ENCODE measurements at regions not wholly inside any gene's neighbourhood (a gene's known extent, or its start where the extent isn't known, plus 50 kb on each side); places are given as distances from the start of the nearest gene placed in this dataset.

GRCh38 chr2:122000556-122001340, 245.3 kb downstream of the TSN start:
- Histone ChIP-seq H3K36me3 (ENCODE audit: control insufficient read depth in 2 of 2, insufficient read depth in 1 of 2, low read length in 2 of 2) (no peaks in the 10 kb centered on the region), H3K4me1 (ENCODE audit: control insufficient read depth, insufficient read depth, low read length) (peaks cover 13% of the 10 kb centered on the region), H3K27ac (ENCODE audit: extremely low read depth, low read depth, low read length) (0 out of 2 replicates have a peak overlapping the region, but pooled peaks have one; percentile 18), H3K4me3 (ENCODE audit: low read depth, low read length) (no peak overlapping the region), H3K9me3 (ENCODE audit: control insufficient read depth, insufficient read depth, low read depth, low read length) (no peaks in the 10 kb centered on the region)
- POLR2A ChIA-PET = no interaction called here
- TF ChIP-seq ZNF114 (tag by site-specific recombination; IDR thresholded peaks at IDR 0.05) (no peak), ZNF707 (tag by site-specific recombination; IDR thresholded peaks at IDR 0.05) (no peak), ZNF433 (tag by site-specific recombination; IDR thresholded peaks at IDR 0.05; ENCODE audit: low read depth) (no peak), ZNF391 (tag by site-specific recombination; IDR thresholded peaks at IDR 0.05; ENCODE audit: borderline replicate concordance, low read depth) (no peak), FEZF1 (tag by site-specific recombination; IDR thresholded peaks at IDR 0.05) (no peak), KLF10 (tag by site-specific recombination; IDR thresholded peaks at IDR 0.05) (no peak), ZNF624 (tag by site-specific recombination; IDR thresholded peaks at IDR 0.05) (no peak), ZBTB7A (tag by site-specific recombination; IDR thresholded peaks at IDR 0.05; ENCODE audit: low read depth) (no peak), PRDM1 (tag by site-specific recombination; IDR thresholded peaks at IDR 0.05) (no peak), ZNF513 (tag by site-specific recombination; IDR thresholded peaks at IDR 0.05) (no peak), PATZ1 (tag by site-specific recombination; IDR thresholded peaks at IDR 0.05) (no peak), AEBP2 (tag by site-specific recombination; IDR thresholded peaks at IDR 0.05; ENCODE audit: borderline replicate concordance) (no peak), ZNF639 (tag by site-specific recombination; IDR thresholded peaks at IDR 0.05) (no peak)
- TF ChIP-seq, protein P1, sequence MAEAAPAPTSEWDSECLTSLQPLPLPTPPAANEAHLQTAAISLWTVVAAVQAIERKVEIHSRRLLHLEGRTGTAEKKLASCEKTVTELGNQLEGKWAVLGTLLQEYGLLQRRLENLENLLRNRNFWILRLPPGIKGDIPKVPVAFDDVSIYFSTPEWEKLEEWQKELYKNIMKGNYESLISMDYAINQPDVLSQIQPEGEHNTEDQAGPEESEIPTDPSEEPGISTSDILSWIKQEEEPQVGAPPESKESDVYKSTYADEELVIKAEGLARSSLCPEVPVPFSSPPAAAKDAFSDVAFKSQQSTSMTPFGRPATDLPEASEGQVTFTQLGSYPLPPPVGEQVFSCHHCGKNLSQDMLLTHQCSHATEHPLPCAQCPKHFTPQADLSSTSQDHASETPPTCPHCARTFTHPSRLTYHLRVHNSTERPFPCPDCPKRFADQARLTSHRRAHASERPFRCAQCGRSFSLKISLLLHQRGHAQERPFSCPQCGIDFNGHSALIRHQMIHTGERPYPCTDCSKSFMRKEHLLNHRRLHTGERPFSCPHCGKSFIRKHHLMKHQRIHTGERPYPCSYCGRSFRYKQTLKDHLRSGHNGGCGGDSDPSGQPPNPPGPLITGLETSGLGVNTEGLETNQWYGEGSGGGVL (tag by site-specific recombination; IDR thresholded peaks at IDR 0.05) = no peak
- CTCF ChIA-PET = no interaction called here

DNA sequence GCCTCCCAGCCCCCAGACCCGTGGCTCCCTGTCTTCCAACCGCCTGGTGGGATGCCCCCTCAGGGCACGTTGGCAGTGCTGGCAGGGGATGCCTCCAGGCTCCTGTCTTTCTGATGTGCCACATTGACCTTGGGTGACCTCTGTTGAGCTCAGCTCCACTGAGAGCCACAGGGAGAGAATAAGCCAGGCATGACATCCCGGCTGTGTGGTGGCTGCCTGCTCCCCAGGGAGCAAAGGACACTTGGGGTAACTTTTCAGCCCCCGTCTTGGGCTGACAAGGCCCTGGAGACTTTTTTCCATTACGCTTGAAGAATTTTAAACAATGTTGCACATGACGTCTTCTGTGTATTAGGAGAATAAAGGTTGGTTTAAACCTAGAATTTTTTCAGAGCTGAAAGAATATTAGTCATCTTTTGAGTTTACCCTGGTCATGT, 246.0 kb downstream of the TSN start:
- H3K4me3 ChIP-seq (ENCODE audit: low read depth, low read length) = no peak overlapping the region
- H3K4me1 ChIP-seq (ENCODE audit: control insufficient read depth, insufficient read depth, low read length) = peaks cover 13% of the 10 kb centered on the region
- 0 out of 2 replicates have a peak overlapping the region, but pooled peaks have one; percentile 18 for H3K27ac ChIP-seq (ENCODE audit: extremely low read depth, low read depth, low read length)
- H3K36me3 ChIP-seq (ENCODE audit: control insufficient read depth in 2 of 2, insufficient read depth in 1 of 2, low read length in 2 of 2) = no peaks in the 10 kb centered on the region
- POLR2A ChIA-PET = no interaction called here
- no peaks in the 10 kb centered on the region for H3K9me3 ChIP-seq (ENCODE audit: control insufficient read depth, insufficient read depth, low read depth, low read length)
- TF ChIP-seq ZNF664 (tag by site-specific recombination; IDR thresholded peaks at IDR 0.05) (no peak), ZIC2 (tag by site-specific recombination; IDR thresholded peaks at IDR 0.05) (peak; percentile 93)
- CTCF ChIA-PET = no interaction called here
